ENCODE measurements at regions not wholly inside any gene's neighbourhood (a gene's known extent, or its start where the extent isn't known, plus 50 kb on each side); places are given as distances from the start of the nearest gene placed in this dataset.

GRCh38 chr4:10173037-10173753 is 56.6 kb upstream of the WDR1 start:
- no peak for DNase-seq

- no peak for DNase-seq
These were observed 55.8 kb upstream of the WDR1 start for GRCh38 chr4:10172278-10172921.

GRCh38 chr4:10171055-10171454 is 54.5 kb upstream of the WDR1 start:
- no peak for DNase-seq

DNA sequence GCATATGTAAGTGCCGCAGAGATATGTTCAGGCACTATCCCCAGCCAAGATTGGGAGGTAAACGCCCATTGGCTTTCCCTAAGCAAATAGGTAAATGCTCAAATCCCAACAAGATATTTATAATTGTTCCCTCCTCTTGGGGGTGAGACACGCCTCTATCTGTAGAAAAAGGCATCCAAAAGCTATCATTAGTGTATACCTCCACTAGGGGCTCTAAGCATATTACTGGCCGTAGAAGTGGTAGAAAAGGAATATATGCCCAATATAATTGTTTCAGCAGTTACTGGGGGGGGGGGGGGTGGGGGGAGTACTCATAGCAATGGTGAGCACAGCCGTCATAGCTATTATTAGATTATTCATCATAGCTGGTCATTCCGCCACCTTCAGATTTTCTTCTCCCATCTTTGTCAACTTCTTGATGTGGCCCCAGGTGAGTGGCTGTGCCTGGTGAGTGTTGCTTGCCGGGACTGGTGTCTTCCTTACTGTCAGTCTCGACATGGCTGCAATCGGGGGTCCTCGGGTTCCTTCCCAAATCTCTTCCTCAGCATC is 53.3 kb upstream of the WDR1 start:
- DNase-seq: no peak

DNA sequence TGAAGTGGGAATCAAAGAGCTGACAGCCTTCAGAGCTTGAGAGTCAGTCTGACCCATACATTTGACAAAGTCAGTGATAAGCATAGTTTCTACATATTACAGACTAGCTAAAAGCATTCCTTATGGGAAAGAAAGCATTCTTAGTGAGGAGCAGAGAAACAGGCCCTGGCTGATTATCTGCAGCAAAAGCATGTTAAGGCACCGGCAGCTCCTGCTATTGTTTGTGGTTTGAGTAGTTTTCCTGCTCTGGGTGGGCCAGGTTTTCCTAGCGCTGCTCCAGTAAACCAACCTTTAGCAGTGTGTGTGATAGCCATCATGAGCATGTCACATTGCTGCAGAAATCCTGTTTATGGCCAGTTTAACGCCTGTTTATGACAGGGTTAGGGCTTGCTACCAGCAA is 51.6 kb upstream of the WDR1 start:
- DNase-seq: no peak

- DNase-seq: no peak
These were observed 50.6 kb upstream of the WDR1 start for GRCh38 chr4:10167201-10167600.
